SK-N-SH (cell line): ENCODE measurements at regions not wholly inside any gene's neighbourhood (a gene's known extent, or its start where the extent isn't known, plus 50 kb on each side); places are given as distances from the start of the nearest gene placed in this dataset.

ENCODE experiments used
- CTCF ChIA-PET: fragments of 300-600, 350-600 bp; formaldehyde crosslinking; extraction: SDS; loops from one replicate; lab custom pipeline; 2021; lab: Yijun Ruan, JAX
- POLR2A ChIA-PET: fragments of 350-600 bp; sonication (Branson Sonifier 250); formaldehyde crosslinking; extraction: SDS; loops from one replicate; lab custom pipeline; 2020; ENCODE audit warnings: antibody characterized with exemption, inconsistent platforms; lab: Yijun Ruan, JAX
- DNase-seq: peaks from one replicate; pipeline ENCODE4 v3.0.0; 2012
- H2AFZ ChIP-seq: fragments of 200-600 bp; sonication (generic); 2 replicates; pipeline ENCODE4 v1.8.1; 2016; ENCODE audit warnings: antibody characterized with exemption, mild to moderate bottlenecking, low read depth
- H3F3A ChIP-seq: fragments of 200-600 bp; sonication (generic); replicated peaks from 2 replicates; pipeline ENCODE3; 2016; ENCODE audit warnings: antibody characterized with exemption, mild to moderate bottlenecking; ENCODE audit not compliant: insufficient read depth
- H3K27ac ChIP-seq, 2 experiments: fragments of 200-500 bp in 1 of 2; fragments of 200-600 bp in 1 of 2; sonication (Bioruptor generic) in 1 of 2; sonication (generic), shearing (Covaris generic) in 1 of 2; 2 replicates each; pipeline versions ENCODE4 v1.5.1 to v1.6.1; 2014 to 2016; ENCODE audit warnings: low read depth in 2 of 2, inconsistent platforms in 1 of 2, low read length in 1 of 2, mild to moderate bottlenecking in 1 of 2, mixed read lengths in 1 of 2
- H3K27me3 ChIP-seq: fragments of 200-600 bp; sonication (generic), shearing (Covaris generic); 2 replicates; pipeline ENCODE4 v1.6.1; 2016; ENCODE audit warnings: mixed run types; ENCODE audit not compliant: insufficient read depth
- H3K36me3 ChIP-seq, 2 experiments: fragments of 200-500 bp in 1 of 2; fragments of 200-600 bp in 1 of 2; sonication (Bioruptor generic) in 1 of 2; sonication (generic) in 1 of 2; replicated peaks in 1 of 2; 2 replicates each; pipeline versions ENCODE3 to v1.5.1; 2014 to 2016; ENCODE audit warnings: low read length in 1 of 2, mild to moderate bottlenecking in 1 of 2; ENCODE audit not compliant: insufficient read depth in 2 of 2, control insufficient read depth in 1 of 2
- H3K4me1 ChIP-seq, 2 experiments: fragments of 200-500 bp in 1 of 2; fragments of 200-600 bp in 1 of 2; sonication (Bioruptor generic) in 1 of 2; sonication (generic), shearing (Covaris generic) in 1 of 2; 2 replicates each; pipeline versions ENCODE4 v1.5.1 to v1.6.1; 2014 to 2016; ENCODE audit warnings: low read depth in 1 of 2, low read length in 1 of 2, mixed run types in 1 of 2; ENCODE audit not compliant: insufficient read depth in 2 of 2, control insufficient read depth in 1 of 2
- H3K4me2 ChIP-seq: fragments of 200-600 bp; sonication (generic), shearing (Covaris generic); 2 replicates; pipeline ENCODE4 v1.6.1; 2017; ENCODE audit warnings: mixed run types
- H3K4me3 ChIP-seq, 2 experiments: fragments of 200-500 bp in 1 of 2; fragments of 200-600 bp in 1 of 2; sonication (Bioruptor generic) in 1 of 2; sonication (generic), shearing (Covaris generic) in 1 of 2; 2 replicates each; pipeline versions ENCODE4 v1.5.1 to v1.8.1; 2014 to 2016; ENCODE audit warnings: low read depth in 2 of 2, inconsistent platforms in 1 of 2, low read length in 1 of 2, mild to moderate bottlenecking in 1 of 2, mixed read lengths in 1 of 2, moderate library complexity in 1 of 2
- H3K79me2 ChIP-seq: fragments of 200-600 bp; sonication (generic); 2 replicates; pipeline ENCODE4 v1.8.1; 2017; ENCODE audit warnings: mild to moderate bottlenecking; ENCODE audit not compliant: insufficient read depth
- H3K9ac ChIP-seq: fragments of 200-600 bp; sonication (generic); 2 replicates; pipeline ENCODE4 v1.6.1; 2017; ENCODE audit warnings: mixed run types
- H3K9me2 ChIP-seq: fragments of 200-600 bp; sonication (generic); 2 replicates; pipeline ENCODE4 v1.6.1; 2017; ENCODE audit warnings: mixed run types
- H3K9me3 ChIP-seq: fragments of 200-600 bp; sonication (generic); 2 replicates; pipeline ENCODE4 v1.6.1; 2017; ENCODE audit warnings: mixed run types, mild to moderate bottlenecking, moderate library complexity
- H4K20me1 ChIP-seq: fragments of 200-600 bp; sonication (generic); 2 replicates; pipeline ENCODE4 v1.6.1; 2017; ENCODE audit warnings: mild to moderate bottlenecking, mixed run types; ENCODE audit not compliant: insufficient read depth
- CHD2 ChIP-seq: fragments of 150-350 bp; IDR thresholded peaks from 2 replicates; pipeline ENCODE4 v1.6.1; 2018; ENCODE audit warnings: low read length; ENCODE audit not compliant: partially characterized antibody
- CTCF ChIP-seq: fragments of 200-600 bp; sonication (generic); IDR thresholded peaks from 2 replicates; pipeline ENCODE4 v1.6.1; 2017; ENCODE audit warnings: antibody characterized with exemption, mild to moderate bottlenecking, moderate library complexity
- EP300 ChIP-seq, 2 experiments: IDR thresholded peaks; 2 replicates each; pipeline versions ENCODE4 v1.4.0 to v1.6.1; 2012; ENCODE audit warnings: borderline replicate concordance in 1 of 2, low read depth in 1 of 2, low read length in 1 of 2
- FOXM1 ChIP-seq: IDR thresholded peaks from 2 replicates; pipeline ENCODE4 v1.4.0; 2012; ENCODE audit warnings: low read depth, mild to moderate bottlenecking
- GABPA ChIP-seq: IDR thresholded peaks from 2 replicates; pipeline ENCODE4 v1.4.0; 2012; ENCODE audit warnings: low read depth, mild to moderate bottlenecking
- GATA2 ChIP-seq: sonication (generic); formaldehyde crosslinking; IDR thresholded peaks from 2 replicates; pipeline ENCODE4 v1.5.0; 2020; ENCODE audit warnings: mild to moderate bottlenecking, missing genetic modification reagents
- MAX ChIP-seq: IDR thresholded peaks from 2 replicates; pipeline ENCODE4 v1.4.0; 2012; ENCODE audit warnings: low read depth
- MEF2A ChIP-seq: IDR thresholded peaks from 2 replicates; pipeline ENCODE4 v1.4.0; 2012; ENCODE audit warnings: low read depth, borderline replicate concordance
- PBX3 ChIP-seq: IDR thresholded peaks from 2 replicates; pipeline ENCODE4; 2012
- POLR2AphosphoS5 ChIP-seq: IDR thresholded peaks from 2 replicates; pipeline ENCODE4 v1.6.1; 2012; ENCODE audit warnings: low read depth, low read length
- RAD21 ChIP-seq: IDR thresholded peaks from 2 replicates; pipeline ENCODE4 v1.6.1; 2012; ENCODE audit warnings: mild to moderate bottlenecking, low read length
- RFX5 ChIP-seq: IDR thresholded peaks from 2 replicates; pipeline ENCODE4 v1.6.1; 2012; ENCODE audit warnings: mild to moderate bottlenecking, improper control_type of control experiment, low read length
- SMC3 ChIP-seq: IDR thresholded peaks from 2 replicates; pipeline ENCODE4 v1.6.1; 2012; ENCODE audit warnings: low read depth, low read length, improper control_type of control experiment
- TCF12 ChIP-seq: IDR thresholded peaks from 2 replicates; pipeline ENCODE4 v1.4.0; 2012
- TEAD4 ChIP-seq: IDR thresholded peaks from 2 replicates; pipeline ENCODE4 v1.4.0; 2012; ENCODE audit warnings: mild to moderate bottlenecking, borderline replicate concordance; ENCODE audit not compliant: insufficient read depth
- YY1 ChIP-seq: IDR thresholded peaks from 2 replicates; pipeline ENCODE4 v1.4.0; 2012; ENCODE audit warnings: low read depth, mild to moderate bottlenecking
- ZBTB33 ChIP-seq: IDR thresholded peaks from 2 replicates; pipeline ENCODE4 v1.4.0; 2012; ENCODE audit warnings: low read depth, borderline replicate concordance
- WGBS: methylation state at CpG from one replicate; pipeline ENCODE4 v1.1.6; 2017; ENCODE audit warnings: low lambda C conversion rate; 5-methylcytosine and 5-hydroxymethylcytosine counted together

- CTCF ChIA-PET = interaction anchor here (1.0 to 1.2 kb wide), 3 partner anchors 10 to 19 kb away, joined by 3 to 6 read pairs (median 4); no protein-coding TSS in a partner anchor
- Histone ChIP-seq H3K27me3 (peaks cover 21% of the 10 kb centered on the region), H3K9me2 (no peaks in the 10 kb centered on the region), H2AFZ (no peak overlapping the region), H3K9ac (no peak overlapping the region), H3K79me2 (no peaks in the 10 kb centered on the region), H3K4me1 (no peaks in the 10 kb centered on the region), H3K4me3 (no peak overlapping the region), H3F3A (no peaks in the 10 kb centered on the region), H3K4me2 (no peak overlapping the region), H4K20me1 (no peaks in the 10 kb centered on the region), H3K9me3 (no peaks in the 10 kb centered on the region), H3K36me3 (no peaks in the 10 kb centered on the region), H3K27ac (no peak overlapping the region)
- 21% methylated on average over 11 of the region's 11 CpGs for WGBS
- DNase-seq = no peak
- TF ChIP-seq MEF2A (no peak), SMC3 (0 out of 2 replicates have a peak, but pooled peaks have one; percentile 4), FOXM1 (no peak), RFX5 (no peak), CTCF (peak; percentile 32; the same call in 1 of the 2 replicates), POLR2AphosphoS5 (no peak), TCF12 (no peak)
- POLR2A ChIA-PET = no interaction called here
Measured at GRCh38 chr20:23245553-23246181, 104.9 kb upstream of the NXT1 start.

- Histone ChIP-seq H3K9ac (no peak overlapping the region), H3K9me3 (no peaks in the 10 kb centered on the region), H3K27ac (no peak overlapping the region), H2AFZ (no peak overlapping the region), H3F3A (no peaks in the 10 kb centered on the region), H3K79me2 (no peaks in the 10 kb centered on the region), H3K4me2 (no peak overlapping the region), H3K27me3 (peaks cover 15% of the 10 kb centered on the region; the same call in 1 of the 2 replicates), H3K9me2 (no peaks in the 10 kb centered on the region), H3K4me3 (no peak overlapping the region), H3K4me1 (no peaks in the 10 kb centered on the region), H4K20me1 (no peaks in the 10 kb centered on the region), H3K36me3 (no peaks in the 10 kb centered on the region)
- no peak for DNase-seq
- POLR2A ChIA-PET = no interaction called here
- CTCF ChIA-PET = interaction anchor here (1.0 to 1.3 kb wide), 3 partner anchors 10 to 19 kb away, joined by 3 to 6 read pairs (median 6); no protein-coding TSS in a partner anchor
- 32% methylated on average over 12 of the region's 13 CpGs for WGBS
- TF ChIP-seq CHD2 (no peak), TEAD4 (no peak), MEF2A (no peak), ZBTB33 (no peak), GATA2 (CRISPR knock-in tag) (no peak), PBX3 (no peak), FOXM1 (no peak), YY1 (no peak), MAX (no peak), GABPA (no peak), EP300 (IDR thresholded peaks at IDR 0.05; ENCODE audit: borderline replicate concordance in 1 of 2, low read depth in 1 of 2, low read length in 1 of 2) (no peak), RAD21 (no peak)
Measured at GRCh38 chr20:23244916-23245552, 105.6 kb upstream of the NXT1 start.
